Neural crest cell (in vitro differentiated cells): ENCODE measurements at regions not wholly inside any gene's neighbourhood (a gene's known extent, or its start where the extent isn't known, plus 50 kb on each side); places are given as distances from the start of the nearest gene placed in this dataset.

ENCODE experiments used
- DNase-seq: peaks from one replicate; pipeline ENCODE4 v3.0.0; 2021; ENCODE audit warnings: low read depth, mixed read lengths, low spot score
- H3K27ac Mint-ChIP-seq: one replicate; pipeline ENCODE4 v1.8.0; 2021; ENCODE audit warnings: mild to moderate bottlenecking, mixed read lengths; ENCODE audit not compliant: unreplicated experiment
- H3K27me3 Mint-ChIP-seq: 2 replicates; pipeline ENCODE4 v1.8.0; 2021; ENCODE audit warnings: low read depth, mild to moderate bottlenecking, mixed read lengths
- H3K36me3 Mint-ChIP-seq: 2 replicates; pipeline ENCODE4 v1.8.0; 2021; ENCODE audit warnings: low read depth, mild to moderate bottlenecking, mixed read lengths
- H3K4me1 Mint-ChIP-seq: 2 replicates; pipeline ENCODE4 v1.8.0; 2021; ENCODE audit warnings: mixed read lengths
- H3K4me3 Mint-ChIP-seq: one replicate; pipeline ENCODE4 v1.8.0; 2021; ENCODE audit warnings: mild to moderate bottlenecking, mixed read lengths
- H3K9me3 Mint-ChIP-seq: 2 replicates; pipeline ENCODE4 v1.8.0; 2021; ENCODE audit warnings: mixed read lengths
- CTCF ChIP-seq: fragments of 200-600 bp; sonication (generic); conservative IDR thresholded peaks from 2 replicates; pipeline ENCODE4 v1.5.0; 2021; ENCODE audit warnings: antibody characterized with exemption, mild to moderate bottlenecking

GRCh38 chr5:25909163-25909562 is 1129.2 kb downstream of the CDH9 start:
- DNase-seq, result no peak
- Mint-ChIP-seq H3K4me3 (no peak overlapping the region), H3K36me3 (no peaks in the 10 kb centered on the region), H3K27ac (no peak overlapping the region), H3K9me3 (peaks cover 4% of the 10 kb centered on the region), H3K27me3 (no peaks in the 10 kb centered on the region), H3K4me1 (no peaks in the 10 kb centered on the region)
- no peak for TF ChIP-seq CTCF

- H3K36me3 Mint-ChIP-seq, result no peaks in the 10 kb centered on the region
- no peaks in the 10 kb centered on the region for H3K27me3 Mint-ChIP-seq
- no peak for DNase-seq
- H3K4me1 Mint-ChIP-seq, result peaks cover 4% of the 10 kb centered on the region
- no peak overlapping the region for H3K4me3 Mint-ChIP-seq
- peaks cover 4% of the 10 kb centered on the region for H3K9me3 Mint-ChIP-seq
- no peak for TF ChIP-seq CTCF
- no peak overlapping the region for H3K27ac Mint-ChIP-seq
Observed at GRCh38 chr5:25905646-25906045, 1132.7 kb downstream of the CDH9 start.

GRCh38 chr5:25892211-25892610 is 1146.2 kb downstream of the CDH9 start:
- TF ChIP-seq CTCF, result no peak
- Mint-ChIP-seq H3K36me3 (no peaks in the 10 kb centered on the region), H3K9me3 (peaks cover 8% of the 10 kb centered on the region), H3K4me3 (no peak overlapping the region), H3K27me3 (no peaks in the 10 kb centered on the region), H3K27ac (no peak overlapping the region), H3K4me1 (no peaks in the 10 kb centered on the region)
- no peak for DNase-seq

GRCh38 chr5:25891691-25892090 is 1146.7 kb downstream of the CDH9 start:
- peaks cover 11% of the 10 kb centered on the region for H3K9me3 Mint-ChIP-seq
- no peak for DNase-seq
- H3K36me3 Mint-ChIP-seq, result no peaks in the 10 kb centered on the region
- no peak overlapping the region for H3K27ac Mint-ChIP-seq
- no peak for TF ChIP-seq CTCF
- no peaks in the 10 kb centered on the region for H3K27me3 Mint-ChIP-seq
- H3K4me1 Mint-ChIP-seq, result no peaks in the 10 kb centered on the region
- H3K4me3 Mint-ChIP-seq, result no peak overlapping the region

GRCh38 chr5:25881318-25882036 is 1156.9 kb downstream of the CDH9 start:
- DNase-seq, result no peak
- peaks cover 3% of the 10 kb centered on the region for H3K9me3 Mint-ChIP-seq

More at GRCh38 chr5:25881318-25882036, 1156.9 kb downstream of the CDH9 start:
- Mint-ChIP-seq H3K27ac (no peak overlapping the region), H3K4me3 (no peak overlapping the region), H3K4me1 (peaks cover 5% of the 10 kb centered on the region), H3K27me3 (no peaks in the 10 kb centered on the region), H3K36me3 (no peaks in the 10 kb centered on the region)
- TF ChIP-seq CTCF, result no peak
